B cell (primary cell): ENCODE measurements at regions not wholly inside any gene's neighbourhood (a gene's known extent, or its start where the extent isn't known, plus 50 kb on each side); places are given as distances from the start of the nearest gene placed in this dataset.

ENCODE experiments used
- CTCF ChIP-seq: fragments of 200-600 bp; IDR thresholded peaks from one replicate; pipeline ENCODE4 v1.8.0; 2022; ENCODE audit warnings: antibody characterized with exemption, mild to moderate bottlenecking
- EZH2 ChIP-seq: IDR thresholded peaks from 2 replicates; pipeline ENCODE4 v1.6.1; 2012; ENCODE audit warnings: borderline replicate concordance, low read depth, mild to moderate bottlenecking, moderate library complexity, low read length; ENCODE audit not compliant: insufficient read depth, poor library complexity, severe bottlenecking

DNA sequence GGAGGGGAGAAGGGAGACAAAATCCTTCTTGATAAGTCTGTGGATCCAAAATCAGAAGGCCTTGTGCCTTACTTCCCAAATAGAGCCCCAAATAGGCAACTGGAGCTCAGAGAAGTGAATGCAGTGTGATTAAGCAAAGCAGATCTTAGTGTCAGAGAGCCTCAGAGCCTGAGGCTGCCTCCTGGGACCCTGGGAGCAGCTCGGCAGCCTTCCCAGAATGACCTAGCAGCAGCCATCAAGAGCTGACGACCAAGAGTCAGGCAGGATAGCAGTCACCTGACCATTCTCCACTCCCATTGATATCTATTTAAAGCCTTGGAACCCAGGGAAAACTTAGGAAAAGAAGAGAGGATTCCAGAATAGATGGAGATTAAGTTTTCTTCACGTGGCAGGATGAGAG, 78.0 kb upstream of the SMYD2 start:
- TF ChIP-seq CTCF (no peak), EZH2 (no peak)
